GM10266 (cell line): ENCODE measurements at regions not wholly inside any gene's neighbourhood (a gene's known extent, or its start where the extent isn't known, plus 50 kb on each side); places are given as distances from the start of the nearest gene placed in this dataset.

Experiments
- DNase-seq: peaks from one replicate; pipeline ENCODE4 v3.0.0; 2012; ENCODE audit errors: extremely low spot score
- TF ChIP-seq, protein P1 (sequence below): IDR thresholded peaks from 2 replicates; pipeline ENCODE4 v1.5.1; 2012; ENCODE audit warnings: mild to moderate bottlenecking, low read depth; ENCODE audit not compliant: control insufficient read depth, insufficient read depth; ENCODE audit errors: missing control alignments

- no peak for DNase-seq
- TF ChIP-seq, protein P1, sequence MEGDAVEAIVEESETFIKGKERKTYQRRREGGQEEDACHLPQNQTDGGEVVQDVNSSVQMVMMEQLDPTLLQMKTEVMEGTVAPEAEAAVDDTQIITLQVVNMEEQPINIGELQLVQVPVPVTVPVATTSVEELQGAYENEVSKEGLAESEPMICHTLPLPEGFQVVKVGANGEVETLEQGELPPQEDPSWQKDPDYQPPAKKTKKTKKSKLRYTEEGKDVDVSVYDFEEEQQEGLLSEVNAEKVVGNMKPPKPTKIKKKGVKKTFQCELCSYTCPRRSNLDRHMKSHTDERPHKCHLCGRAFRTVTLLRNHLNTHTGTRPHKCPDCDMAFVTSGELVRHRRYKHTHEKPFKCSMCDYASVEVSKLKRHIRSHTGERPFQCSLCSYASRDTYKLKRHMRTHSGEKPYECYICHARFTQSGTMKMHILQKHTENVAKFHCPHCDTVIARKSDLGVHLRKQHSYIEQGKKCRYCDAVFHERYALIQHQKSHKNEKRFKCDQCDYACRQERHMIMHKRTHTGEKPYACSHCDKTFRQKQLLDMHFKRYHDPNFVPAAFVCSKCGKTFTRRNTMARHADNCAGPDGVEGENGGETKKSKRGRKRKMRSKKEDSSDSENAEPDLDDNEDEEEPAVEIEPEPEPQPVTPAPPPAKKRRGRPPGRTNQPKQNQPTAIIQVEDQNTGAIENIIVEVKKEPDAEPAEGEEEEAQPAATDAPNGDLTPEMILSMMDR, result no peak
Measured at GRCh38 chr5:176180339-176180738, 57.9 kb upstream of the SIMC1 start.

DNA sequence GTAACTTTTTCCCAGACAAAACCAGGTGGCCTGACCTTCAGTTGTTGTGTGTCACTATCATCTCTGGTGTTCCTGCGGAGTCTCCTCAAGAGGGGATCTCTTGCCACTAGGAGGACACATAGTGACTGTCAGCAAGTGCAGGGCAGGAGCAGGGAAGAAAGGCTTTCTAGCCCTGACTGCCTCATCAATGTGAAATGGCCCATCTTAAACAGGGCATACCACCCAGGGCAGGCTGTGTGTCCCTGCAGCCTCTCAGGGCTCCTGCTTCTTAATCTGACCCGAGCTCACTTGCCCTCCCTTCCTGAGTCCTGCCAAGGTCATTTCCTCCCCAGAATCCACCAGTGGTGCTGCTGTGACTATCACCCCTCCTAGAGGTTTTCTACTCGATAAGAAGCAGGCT, 57.4 kb upstream of the SIMC1 start:
- no peak for DNase-seq
- TF ChIP-seq, protein P1, result no peak

GRCh38 chr5:176181271-176181855, 56.9 kb upstream of the SIMC1 start:
- DNase-seq, result no peak
- TF ChIP-seq, protein P1, result no peak

DNA sequence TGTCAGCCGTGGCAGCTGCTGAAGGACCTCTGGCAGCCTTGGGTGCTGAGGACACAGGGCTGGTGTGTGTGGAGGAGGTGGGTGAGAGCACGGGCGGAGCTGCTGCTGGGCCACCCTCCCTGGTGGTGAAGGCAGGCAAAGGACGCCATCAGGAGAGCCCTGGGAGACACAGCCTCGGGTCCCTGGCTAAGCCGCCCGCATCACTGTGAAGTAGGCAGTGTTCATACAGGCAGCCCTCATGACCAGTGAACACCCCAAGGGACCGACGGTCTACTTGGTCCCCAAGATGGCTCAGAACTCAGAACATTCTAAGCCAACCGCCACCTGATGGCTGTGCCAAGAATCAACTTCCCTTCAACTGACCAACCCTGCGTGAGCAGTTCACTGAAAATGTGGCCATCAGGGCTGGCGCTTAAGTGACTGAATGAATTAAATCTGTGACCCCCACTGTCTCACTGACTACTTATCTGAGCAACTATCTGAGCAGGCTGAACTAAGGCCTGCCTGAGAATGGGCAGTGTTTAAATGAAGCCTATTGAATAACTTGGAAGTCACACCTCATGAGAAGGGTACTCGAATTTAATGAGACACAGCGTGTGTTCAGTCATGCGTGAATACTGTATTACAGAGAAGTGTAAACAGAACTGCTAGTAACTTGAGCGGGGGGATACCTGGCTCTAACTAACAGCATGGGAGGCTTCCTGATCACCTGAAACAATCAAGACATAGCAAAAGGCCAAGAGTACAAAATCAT, 54.7 kb upstream of the SIMC1 start:
- no peak for DNase-seq
- TF ChIP-seq, protein P1, result no peak

GRCh38 chr5:176184608-176185132, 53.6 kb upstream of the SIMC1 start:
- TF ChIP-seq, protein P1, result no peak

DNA sequence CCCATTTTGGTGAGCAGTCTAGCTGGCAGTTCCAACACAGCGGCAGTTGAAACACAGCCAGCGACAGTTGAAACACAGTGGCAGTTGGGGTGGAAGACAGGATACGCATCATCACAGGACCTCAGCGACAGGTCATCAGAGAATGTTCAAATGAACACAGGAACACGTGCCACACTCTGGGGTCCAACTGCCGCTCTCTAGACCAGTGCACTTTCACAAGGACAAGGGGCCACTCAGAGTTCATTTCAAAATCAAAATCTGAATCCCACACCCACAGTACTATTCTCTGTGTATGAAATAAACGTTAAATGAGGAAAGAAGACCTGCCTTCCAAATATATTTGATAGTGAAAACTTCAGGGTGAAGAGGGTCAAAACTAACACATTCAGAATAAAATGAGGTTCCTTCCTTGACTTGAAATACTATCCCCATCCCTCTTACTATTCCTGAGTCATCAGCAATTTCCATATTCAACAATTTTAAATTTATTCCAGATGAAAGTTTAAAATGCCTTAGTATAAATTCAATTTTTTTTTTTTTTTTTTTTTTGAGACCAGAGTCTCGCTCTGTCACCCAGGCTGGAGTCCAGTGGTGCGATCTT, 53.0 kb upstream of the SIMC1 start:
- DNase-seq, result no peak
- TF ChIP-seq, protein P1, result no peak

More at GRCh38 chr5:176184608-176185132, 53.6 kb upstream of the SIMC1 start:
- no peak for DNase-seq
